K562 (cell line): ENCODE measurements at regions not wholly inside any gene's neighbourhood (a gene's known extent, or its start where the extent isn't known, plus 50 kb on each side); places are given as distances from the start of the nearest gene placed in this dataset.

ENCODE experiments used
- ATAC-seq: fragments of 200-7000 bp; cut with Tn5 transposase; 3 replicates; pipeline ENCODE4 v1.9.1; 2020; ENCODE audit warnings: moderate library complexity
- BruUV-seq: library from RNA; stranded (reverse); fragments of 400-500 nt; replicated peaks from 2 replicates; lab custom pipeline; 2021; lab: Mats Ljungman, UMichigan
- CTCF ChIA-PET: fragments of 300-600 bp; formaldehyde crosslinking; extraction: SDS; loops from one replicate; lab custom pipeline; 2021; ENCODE audit warnings: low intra/inter-chr PET ratio; lab: Yijun Ruan, JAX
- POLR2A ChIA-PET: fragments of 300-600, 350-650 bp; sonication (Branson Sonifier 250); formaldehyde crosslinking; extraction: SDS; loops from one replicate; lab custom pipeline; 2021; ENCODE audit warnings: antibody characterized with exemption, inconsistent platforms; lab: Yijun Ruan, JAX
- DNase-seq, 4 experiments: peaks; one replicate each; pipeline versions ENCODE4 v3.0.0 to v3.0.0-alpha.2; 2011 to 2018; ENCODE audit warnings: low spot score in 3 of 4, mixed read lengths in 3 of 4; ENCODE audit errors: extremely low read depth in 1 of 4
- FAIRE-seq: peaks from 2 replicates; lab custom pipeline; 2011; peaks lifted over from hg19 to GRCh38; lab: Jason Lieb, UNC
- H2AFZ ChIP-seq: 2 replicates; pipeline ENCODE4 v1.6.0; 2011; ENCODE audit warnings: low read depth, low read length, control low read depth, inconsistent platforms
- H3K27ac ChIP-seq: fragments of 200-600 bp; 3 replicates; pipeline ENCODE4 v1.8.0; 2011; ENCODE audit warnings: low read depth, mild to moderate bottlenecking, control low read depth, inconsistent platforms, low read length, moderate library complexity, mixed read lengths; ENCODE audit errors: extremely low read depth
- H3K27me3 ChIP-seq, 2 experiments: fragments of 300-600 bp in 1 of 2; 2 replicates in 1 of 2; 3 replicates in 1 of 2; pipeline versions ENCODE4 v1.6.0 to v1.8.0; 2011; ENCODE audit warnings: inconsistent platforms in 2 of 2, low read length in 2 of 2, mild to moderate bottlenecking in 1 of 2, mixed read lengths in 1 of 2, moderate library complexity in 1 of 2; ENCODE audit not compliant: control insufficient read depth in 2 of 2, insufficient read depth in 2 of 2
- H3K36me3 ChIP-seq: fragments of 300-600 bp; 3 replicates; pipeline ENCODE4 v1.8.0; 2011; ENCODE audit warnings: mild to moderate bottlenecking, low read length, inconsistent platforms; ENCODE audit not compliant: control insufficient read depth, insufficient read depth
- H3K4me1 ChIP-seq, 2 experiments: fragments of 200-600 bp in 1 of 2; replicated peaks in 1 of 2; 2 replicates in 1 of 2; 3 replicates in 1 of 2; pipeline versions ENCODE4 v1.5.1 to v1.8.0; 2011; ENCODE audit warnings: inconsistent platforms in 2 of 2, low read length in 2 of 2, mild to moderate bottlenecking in 1 of 2, mixed read lengths in 1 of 2, moderate library complexity in 1 of 2; ENCODE audit not compliant: control insufficient read depth in 2 of 2, insufficient read depth in 2 of 2
- H3K4me2 ChIP-seq: 2 replicates; pipeline ENCODE4 v1.6.1; 2011; ENCODE audit warnings: low read length, control low read depth, inconsistent platforms, mixed read lengths; ENCODE audit not compliant: insufficient read depth
- H3K4me3 ChIP-seq: fragments of 200-600 bp; sonication (generic), shearing (Covaris generic); 2 replicates; pipeline ENCODE4 v1.5.1; 2016; ENCODE audit warnings: control low read depth, inconsistent platforms
- H3K79me2 ChIP-seq: fragments of 200-600 bp; 3 replicates; pipeline ENCODE4 v1.8.0; 2011; ENCODE audit warnings: low read length, inconsistent platforms; ENCODE audit not compliant: control insufficient read depth, insufficient read depth
- H3K9ac ChIP-seq, 2 experiments: 2 replicates each; pipeline versions ENCODE4 v1.6.0 to v1.6.1; 2011; ENCODE audit warnings: low read depth in 2 of 2, low read length in 2 of 2, control low read depth in 1 of 2, inconsistent platforms in 1 of 2, mild to moderate bottlenecking in 1 of 2, mixed read lengths in 1 of 2; ENCODE audit not compliant: insufficient read depth in 1 of 2
- H3K9me1 ChIP-seq: one replicate; pipeline ENCODE4 v1.6.0; 2011; ENCODE audit warnings: inconsistent platforms, mild to moderate bottlenecking, low read length, moderate library complexity; ENCODE audit not compliant: control insufficient read depth, insufficient read depth
- H3K9me3 ChIP-seq: replicated peaks from 2 replicates; pipeline ENCODE4 v1.5.1; 2011; ENCODE audit warnings: low read depth, low read length, inconsistent platforms; ENCODE audit not compliant: control insufficient read depth, insufficient read depth
- H4K20me1 ChIP-seq: replicated peaks from 2 replicates; pipeline ENCODE4 v1.6.1; 2011; ENCODE audit warnings: low read length, inconsistent platforms, mixed read lengths; ENCODE audit not compliant: control insufficient read depth, insufficient read depth
- E2F3 ChIP-seq: fragments of 250-450 bp; sonication (Bioruptor Pico); IDR thresholded peaks from 2 replicates; pipeline ENCODE4 v1.4.0; 2020; ENCODE audit warnings: mild to moderate bottlenecking
- ILK ChIP-seq: fragments of 450-650 bp; IDR thresholded peaks from 2 replicates; pipeline ENCODE4 v1.6.1; 2016; ENCODE audit warnings: missing genetic modification characterization, low read depth, mild to moderate bottlenecking, missing compliant biosample characterization, moderate library complexity, borderline replicate concordance
- NCOA1 ChIP-seq: fragments of 450-650 bp; IDR thresholded peaks from 2 replicates; pipeline ENCODE4 v1.6.1; 2016; ENCODE audit warnings: low read depth
- PCBP2 ChIP-seq: fragments of 200-400 bp; formaldehyde crosslinking; IDR thresholded peaks from 2 replicates; pipeline ENCODE4 v1.6.1; 2018; ENCODE audit warnings: low read length, low read depth, mild to moderate bottlenecking, moderate library complexity; ENCODE audit not compliant: poor library complexity, severe bottlenecking
- RAD21 ChIP-seq, 2 experiments: fragments of 250-450 bp in 1 of 2; fragments of 450-650 bp in 1 of 2; sonication (Bioruptor Pico) in 1 of 2; formaldehyde crosslinking in 1 of 2; IDR thresholded peaks in 1 of 2; conservative IDR thresholded peaks in 1 of 2; 2 replicates each; pipeline versions ENCODE4 v1.4.0 to v1.8.0; 2020 to 2022; ENCODE audit warnings: mild to moderate bottlenecking in 2 of 2, moderate library complexity in 1 of 2
- RFX5 ChIP-seq: IDR thresholded peaks from 2 replicates; pipeline ENCODE4 v1.6.1; 2011; ENCODE audit warnings: low read depth, mild to moderate bottlenecking, improper control_type of control experiment, low read length
- STAT5A ChIP-seq: IDR thresholded peaks from 2 replicates; pipeline ENCODE4 v1.6.1; 2012; ENCODE audit warnings: low read length, inconsistent platforms, borderline replicate concordance
- SUPT5H ChIP-seq: fragments of 450-650 bp; IDR thresholded peaks from 2 replicates; pipeline ENCODE4 v1.6.1; 2016
- VEZF1 ChIP-seq: fragments of 200-800 bp; sonication (Bioruptor generic); IDR thresholded peaks from 2 replicates; pipeline ENCODE4 v1.6.1; 2017; ENCODE audit warnings: missing genetic modification characterization, missing compliant biosample characterization
- ZNF184 ChIP-seq: sonication (generic); formaldehyde crosslinking; IDR thresholded peaks from 2 replicates; pipeline ENCODE4 v1.5.0; 2020; ENCODE audit warnings: missing genetic modification reagents
- ZNF449 ChIP-seq: fragments of 250-450 bp; sonication (Bioruptor Pico); IDR thresholded peaks from 2 replicates; pipeline ENCODE4 v1.8.0; 2022; ENCODE audit warnings: moderate library complexity, mild to moderate bottlenecking, inconsistent platforms
- WGBS: fragments of 100-300 bp; shearing (Covaris generic); methylation state at CpG from one replicate; pipeline ENCODE4 v1.1.6; 2016; ENCODE audit warnings: low coverage, mixed read lengths; ENCODE audit not compliant: insufficient coverage; ENCODE audit errors: missing lambda C conversion rate; 5-methylcytosine and 5-hydroxymethylcytosine counted together
- in situ Hi-C: fragments of 300-500 bp; cut with MboI; formaldehyde crosslinking; loops from 4 replicates; pipeline ENCODE4 v1.15.0; 2018; ENCODE audit warnings: inconsistent platforms, mixed read lengths
- intact Hi-C: fragments of 100-400 bp; cut with micrococcal nuclease; formaldehyde crosslinking; loops from 2 replicates; pipeline ENCODE4 v1.14.2; 2022
- TF ChIP-seq, protein P1 (sequence below): fragments of 250-450 bp; sonication (Bioruptor Pico); IDR thresholded peaks from 2 replicates; pipeline ENCODE4 v1.9.0; 2021; ENCODE audit warnings: mild to moderate bottlenecking, inconsistent platforms

- TF ChIP-seq ZNF449 (no peak), VEZF1 (CRISPR knock-in tag) (no peak)
Measured at GRCh38 chr1:83029916-83030315, 969.0 kb downstream of the TTLL7 start (continued).

- DNase-seq (no peak), ATAC-seq (no peak), FAIRE-seq (no peak)
- ChIA-PET CTCF (no interaction called here), POLR2A (no interaction called here)
- H3K9me3 ChIP-seq, result no peaks in the 10 kb centered on the region; the same call in 1 of the 2 replicates
- no peak overlapping the region for H3K4me3 ChIP-seq
- no peak overlapping the region for H3K27ac ChIP-seq
- H3K36me3 ChIP-seq, result no peaks in the 10 kb centered on the region
- TF ChIP-seq RAD21 (CRISPR knock-in tag; conservative IDR thresholded peaks at IDR 0.05 in 1 of 2, IDR thresholded peaks at IDR 0.05 in 1 of 2) (no peak), NCOA1 (no peak), E2F3 (CRISPR knock-in tag) (no peak), STAT5A (no peak), SUPT5H (no peak), PCBP2 (no peak), ZNF184 (CRISPR knock-in tag) (no peak), RFX5 (no peak), ILK (tag) (no peak)
- TF ChIP-seq, protein P1, sequence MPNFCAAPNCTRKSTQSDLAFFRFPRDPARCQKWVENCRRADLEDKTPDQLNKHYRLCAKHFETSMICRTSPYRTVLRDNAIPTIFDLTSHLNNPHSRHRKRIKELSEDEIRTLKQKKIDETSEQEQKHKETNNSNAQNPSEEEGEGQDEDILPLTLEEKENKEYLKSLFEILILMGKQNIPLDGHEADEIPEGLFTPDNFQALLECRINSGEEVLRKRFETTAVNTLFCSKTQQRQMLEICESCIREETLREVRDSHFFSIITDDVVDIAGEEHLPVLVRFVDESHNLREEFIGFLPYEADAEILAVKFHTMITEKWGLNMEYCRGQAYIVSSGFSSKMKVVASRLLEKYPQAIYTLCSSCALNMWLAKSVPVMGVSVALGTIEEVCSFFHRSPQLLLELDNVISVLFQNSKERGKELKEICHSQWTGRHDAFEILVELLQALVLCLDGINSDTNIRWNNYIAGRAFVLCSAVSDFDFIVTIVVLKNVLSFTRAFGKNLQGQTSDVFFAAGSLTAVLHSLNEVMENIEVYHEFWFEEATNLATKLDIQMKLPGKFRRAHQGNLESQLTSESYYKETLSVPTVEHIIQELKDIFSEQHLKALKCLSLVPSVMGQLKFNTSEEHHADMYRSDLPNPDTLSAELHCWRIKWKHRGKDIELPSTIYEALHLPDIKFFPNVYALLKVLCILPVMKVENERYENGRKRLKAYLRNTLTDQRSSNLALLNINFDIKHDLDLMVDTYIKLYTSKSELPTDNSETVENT (CRISPR knock-in tag), result no peak
- no peak overlapping the region for H3K9ac ChIP-seq
- 0% methylated on average over 3 of the region's 3 CpGs for WGBS
- intact Hi-C loops, result no loop called here
- H2AFZ ChIP-seq, result no peak overlapping the region
- in situ Hi-C loops, result no loop called here
- no peaks in the 10 kb centered on the region for H4K20me1 ChIP-seq
- no peaks in the 10 kb centered on the region for H3K27me3 ChIP-seq
- no TSS peak for BruUV-seq
- H3K4me2 ChIP-seq, result no peak overlapping the region
- H3K9me1 ChIP-seq, result no peaks in the 10 kb centered on the region
- H3K4me1 ChIP-seq, result no peaks in the 10 kb centered on the region
- no peaks in the 10 kb centered on the region for H3K79me2 ChIP-seq
Measured at GRCh38 chr1:83029050-83029449, 969.9 kb downstream of the TTLL7 start.
